ENCODE measurements at regions not wholly inside any gene's neighbourhood (a gene's known extent, or its start where the extent isn't known, plus 50 kb on each side); places are given as distances from the start of the nearest gene placed in this dataset.

GRCh38 chr11:69949327-69949726 lies 128.8 kb upstream of the ANO1 start:
- TF ChIP-seq CTCF (IDR thresholded peaks at IDR 0.05) (no peak), EZH2 (IDR thresholded peaks at IDR 0.05; ENCODE audit: borderline replicate concordance, insufficient read depth, low read depth, low read length, poor library complexity, severe bottlenecking) (no peak)
